Neutrophil (primary cell): ENCODE measurements at regions not wholly inside any gene's neighbourhood (a gene's known extent, or its start where the extent isn't known, plus 50 kb on each side); places are given as distances from the start of the nearest gene placed in this dataset.
"Not testable (repeated sequence)": the region's sequence is repeated elsewhere in the genome, so short reads cannot be mapped to it uniquely, and the experiment has no call there.

Experiments
- H3K27ac ChIP-seq: fragments of 200-600 bp; sonication (generic); 2 replicates; pipeline ENCODE4 v1.5.1; 2016; ENCODE audit warnings: mild to moderate bottlenecking, moderate library complexity
- H3K27me3 ChIP-seq: fragments of 200-600 bp; sonication (generic); 2 replicates; pipeline ENCODE4 v1.6.0; 2016; ENCODE audit warnings: mild to moderate bottlenecking
- H3K36me3 ChIP-seq: fragments of 200-600 bp; sonication (generic); 2 replicates; pipeline ENCODE4 v1.5.1; 2017
- H3K4me1 ChIP-seq, 2 experiments: fragments of 200-600 bp in 1 of 2; sonication (generic) in 1 of 2; 1 replicate in 1 of 2; 2 replicates in 1 of 2; pipeline versions ENCODE4 v1.5.1 to v1.6.1; 2013 to 2016; ENCODE audit warnings: low read depth in 1 of 2, low read length in 1 of 2, mild to moderate bottlenecking in 1 of 2, moderate library complexity in 1 of 2; ENCODE audit not compliant: control insufficient read depth in 1 of 2, insufficient read depth in 1 of 2
- H3K4me3 ChIP-seq, 2 experiments: fragments of 200-600 bp in 1 of 2; sonication (generic) in 1 of 2; 1 replicate in 1 of 2; 2 replicates in 1 of 2; pipeline ENCODE4 v1.5.1; 2013 to 2016; ENCODE audit warnings: low read depth in 1 of 2, low read length in 1 of 2, mild to moderate bottlenecking in 1 of 2, moderate library complexity in 1 of 2
- H3K9me3 ChIP-seq: fragments of 200-600 bp; sonication (generic); 2 replicates; pipeline ENCODE4 v1.5.1; 2016
- TF ChIP-seq, protein P1 (sequence below): fragments of 200-600 bp; sonication (generic); IDR thresholded peaks from 2 replicates; pipeline ENCODE4 v1.5.1; 2016; ENCODE audit warnings: antibody characterized with exemption

DNA sequence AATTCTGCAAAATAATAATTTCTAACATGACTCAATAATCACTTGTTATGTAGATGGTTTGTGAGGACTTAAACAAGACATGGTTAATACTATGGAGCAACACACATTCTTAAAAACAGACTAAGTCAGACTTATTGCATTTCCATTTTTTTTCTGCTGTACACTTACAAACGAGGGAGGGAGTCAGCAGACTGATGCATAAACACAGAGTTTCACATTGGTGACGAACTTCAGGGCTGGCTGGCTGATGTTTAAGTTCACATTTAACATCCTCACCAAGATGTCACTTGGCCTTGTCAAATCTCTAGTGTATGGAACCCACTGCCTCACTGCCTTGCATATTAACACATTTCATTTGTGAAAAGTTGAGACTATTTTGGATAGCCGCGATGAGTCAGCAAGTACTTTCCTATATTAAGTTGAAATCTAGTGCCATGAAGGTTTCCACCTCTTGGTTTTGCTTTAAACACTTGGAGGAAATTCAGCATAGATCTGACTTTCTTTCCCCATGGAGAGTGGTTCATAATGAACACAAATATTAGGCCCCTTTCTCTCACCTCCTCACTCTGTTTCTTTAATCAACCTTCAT is 337.5 kb upstream of the RUNX1 start:
- no peaks in the 10 kb centered on the region for H3K36me3 ChIP-seq
- no peak overlapping the region for H3K4me3 ChIP-seq
- no peaks in the 10 kb centered on the region for H3K9me3 ChIP-seq
- TF ChIP-seq, protein P1, sequence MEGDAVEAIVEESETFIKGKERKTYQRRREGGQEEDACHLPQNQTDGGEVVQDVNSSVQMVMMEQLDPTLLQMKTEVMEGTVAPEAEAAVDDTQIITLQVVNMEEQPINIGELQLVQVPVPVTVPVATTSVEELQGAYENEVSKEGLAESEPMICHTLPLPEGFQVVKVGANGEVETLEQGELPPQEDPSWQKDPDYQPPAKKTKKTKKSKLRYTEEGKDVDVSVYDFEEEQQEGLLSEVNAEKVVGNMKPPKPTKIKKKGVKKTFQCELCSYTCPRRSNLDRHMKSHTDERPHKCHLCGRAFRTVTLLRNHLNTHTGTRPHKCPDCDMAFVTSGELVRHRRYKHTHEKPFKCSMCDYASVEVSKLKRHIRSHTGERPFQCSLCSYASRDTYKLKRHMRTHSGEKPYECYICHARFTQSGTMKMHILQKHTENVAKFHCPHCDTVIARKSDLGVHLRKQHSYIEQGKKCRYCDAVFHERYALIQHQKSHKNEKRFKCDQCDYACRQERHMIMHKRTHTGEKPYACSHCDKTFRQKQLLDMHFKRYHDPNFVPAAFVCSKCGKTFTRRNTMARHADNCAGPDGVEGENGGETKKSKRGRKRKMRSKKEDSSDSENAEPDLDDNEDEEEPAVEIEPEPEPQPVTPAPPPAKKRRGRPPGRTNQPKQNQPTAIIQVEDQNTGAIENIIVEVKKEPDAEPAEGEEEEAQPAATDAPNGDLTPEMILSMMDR, result no peak
- H3K4me1 ChIP-seq, result no peaks in the 10 kb centered on the region
- no peaks in the 10 kb centered on the region for H3K27me3 ChIP-seq
- H3K27ac ChIP-seq, result no peak overlapping the region

DNA sequence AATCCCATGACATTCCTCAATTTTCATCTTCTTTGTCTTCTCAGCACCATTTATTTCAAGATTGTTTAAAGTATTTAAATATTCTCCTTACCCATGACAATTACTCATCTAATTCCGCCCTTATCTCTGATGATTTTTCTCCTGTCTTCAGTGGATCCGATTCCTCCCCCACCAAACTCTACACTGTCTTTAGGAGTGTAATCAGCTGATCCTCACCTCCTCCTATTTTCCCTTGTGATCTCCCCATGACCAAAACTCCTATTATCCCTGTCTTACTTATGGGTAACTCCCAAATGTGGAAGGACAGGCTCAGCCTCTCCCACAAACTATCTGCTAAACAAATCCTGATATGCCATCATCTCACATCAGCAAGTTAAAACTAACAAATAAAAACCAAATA is 335.3 kb upstream of the RUNX1 start:
- H3K4me3 ChIP-seq, result no peak overlapping the region
- no peaks in the 10 kb centered on the region for H3K4me1 ChIP-seq
- no peaks in the 10 kb centered on the region for H3K27me3 ChIP-seq
- H3K9me3 ChIP-seq, result no peaks in the 10 kb centered on the region
- TF ChIP-seq, protein P1, result no peak
- no peak overlapping the region for H3K27ac ChIP-seq
- no peaks in the 10 kb centered on the region for H3K36me3 ChIP-seq

DNA sequence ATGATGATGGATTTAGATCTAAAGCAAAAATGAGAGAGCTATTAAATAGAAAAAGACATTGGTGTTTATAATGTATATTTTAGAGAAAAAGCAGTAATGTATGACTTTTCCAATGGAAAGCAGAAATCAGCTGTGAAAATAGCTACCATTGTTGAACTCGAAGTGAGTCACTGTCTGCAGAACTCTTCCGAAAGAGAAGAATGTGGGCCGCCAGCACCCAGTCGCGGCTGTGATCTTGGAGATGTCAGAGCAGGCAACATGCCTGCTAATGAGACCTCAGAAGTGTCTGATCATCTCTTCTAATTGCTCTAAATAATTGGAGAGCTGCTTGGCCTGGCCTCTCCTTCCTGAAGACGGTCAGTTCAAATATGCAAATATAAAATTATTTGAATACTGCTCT is 333.6 kb upstream of the RUNX1 start:
- Histone ChIP-seq H3K4me1 (no peaks in the 10 kb centered on the region), H3K27ac (no peak overlapping the region), H3K9me3 (no peaks in the 10 kb centered on the region), H3K4me3 (no peak overlapping the region), H3K36me3 (no peaks in the 10 kb centered on the region), H3K27me3 (no peaks in the 10 kb centered on the region)
- TF ChIP-seq, protein P1, result no peak

DNA sequence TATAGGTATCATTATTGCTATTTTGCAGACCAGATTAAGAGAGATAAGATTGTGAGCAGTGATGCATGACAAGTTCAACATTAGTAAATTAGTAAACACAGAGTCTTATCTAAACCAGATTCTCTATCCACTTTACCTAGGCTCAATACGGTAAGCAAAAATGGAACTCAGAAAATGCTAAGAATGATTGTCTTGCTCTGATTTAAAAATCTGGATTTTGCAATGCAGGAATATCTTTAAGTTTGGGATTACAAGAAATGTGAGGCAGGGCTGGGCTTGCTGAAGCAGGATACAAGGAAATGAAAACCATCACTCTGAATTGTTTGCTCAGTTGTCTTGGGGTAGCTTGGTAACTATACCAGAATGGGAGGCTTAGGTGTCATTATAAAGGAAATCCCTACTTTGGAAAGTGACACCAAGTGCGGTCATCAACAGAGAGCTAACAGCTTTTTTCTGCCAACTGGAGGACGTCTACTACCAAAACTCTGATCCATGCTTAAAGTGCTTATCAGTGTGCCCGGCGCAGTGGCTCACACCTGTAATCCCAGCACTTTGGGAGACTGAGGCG is 332.7 kb upstream of the RUNX1 start:
- Histone ChIP-seq H3K4me3 (no peak overlapping the region), H3K27me3 (no peaks in the 10 kb centered on the region), H3K4me1 (no peaks in the 10 kb centered on the region), H3K9me3 (no peaks in the 10 kb centered on the region), H3K27ac (no peak overlapping the region), H3K36me3 (no peaks in the 10 kb centered on the region)
- TF ChIP-seq, protein P1, result no peak

DNA sequence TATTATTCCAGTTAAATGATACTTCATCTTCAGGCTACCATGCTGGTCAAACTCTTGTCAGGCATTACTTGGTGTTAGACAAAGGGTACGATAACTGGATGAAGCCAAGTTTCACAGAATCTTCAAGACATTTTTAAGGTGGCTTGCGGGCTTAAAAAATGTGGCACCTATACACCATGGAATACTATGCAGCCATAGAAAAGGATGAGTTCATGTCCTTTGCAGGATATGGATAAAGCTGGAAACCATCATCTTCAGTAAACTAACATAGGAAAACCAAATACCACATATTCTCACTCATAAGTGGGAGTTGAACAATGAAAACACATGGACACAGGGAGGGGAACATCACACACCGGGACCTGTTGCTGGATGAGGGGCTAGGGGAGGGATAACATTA is 331.2 kb upstream of the RUNX1 start:
- not testable (repeated sequence) for H3K4me3 ChIP-seq, H3K36me3 ChIP-seq, H3K4me1 ChIP-seq, H3K27me3 ChIP-seq, H3K9me3 ChIP-seq, H3K27ac ChIP-seq

DNA sequence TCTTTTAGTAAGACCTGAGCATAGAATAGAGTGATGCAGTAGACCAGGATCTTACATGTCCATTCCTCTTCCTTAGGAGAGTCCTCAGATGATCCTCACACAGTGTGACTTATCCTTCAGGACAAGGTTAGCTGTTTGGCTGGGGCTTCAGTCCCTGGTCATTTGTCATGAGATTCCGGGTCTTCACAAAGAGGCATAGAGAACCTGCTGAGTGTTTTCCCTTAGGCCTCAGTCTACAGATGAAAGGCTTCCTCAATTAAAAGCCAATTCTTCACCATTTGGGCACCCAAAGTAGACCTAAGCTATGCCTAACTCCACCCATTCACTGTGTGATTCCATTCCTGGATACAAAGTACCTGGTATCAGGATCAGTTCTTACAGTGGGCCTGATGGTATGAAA is 329.8 kb upstream of the RUNX1 start:
- TF ChIP-seq, protein P1, result no peak

More for the DNA sequence above, 329.8 kb upstream of the RUNX1 start:
- Histone ChIP-seq H3K9me3 (no peaks in the 10 kb centered on the region), H3K27ac (no peak overlapping the region), H3K36me3 (no peaks in the 10 kb centered on the region), H3K4me3 (no peak overlapping the region), H3K4me1 (no peaks in the 10 kb centered on the region), H3K27me3 (no peaks in the 10 kb centered on the region)
